GM23338 (cell line): ENCODE measurements at regions not wholly inside any gene's neighbourhood (a gene's known extent, or its start where the extent isn't known, plus 50 kb on each side); places are given as distances from the start of the nearest gene placed in this dataset.
A peak's percentile ranks its signal among the peaks of the same experiment; 100 is the strongest.

Experiments
- ATAC-seq: fragments of 200-7000 bp; cut with Tn5 transposase; 3 replicates; pipeline ENCODE4 v1.9.1; 2020
- DNase-seq: peaks from one replicate; pipeline ENCODE4 v3.0.0-alpha.2; 2015; ENCODE audit warnings: low spot score
- H2AFZ ChIP-seq: fragments of 200-600 bp; sonication (generic); 2 replicates; pipeline ENCODE4 v1.8.0; 2016; ENCODE audit warnings: antibody characterized with exemption, mild to moderate bottlenecking, moderate library complexity
- H3F3A ChIP-seq: fragments of 200-600 bp; sonication (generic); replicated peaks from 2 replicates; pipeline ENCODE4 v1.8.0; 2017; ENCODE audit warnings: antibody characterized with exemption, mixed run types, low read depth
- H3K27ac ChIP-seq: fragments of 200-600 bp; sonication (generic); 2 replicates; pipeline ENCODE4 v1.6.1; 2016; ENCODE audit warnings: low read depth
- H3K27me3 ChIP-seq: fragments of 200-600 bp; sonication (generic); 2 replicates; pipeline ENCODE4 v1.8.0; 2016; ENCODE audit warnings: mild to moderate bottlenecking, mixed run types, moderate library complexity; ENCODE audit not compliant: insufficient read depth
- H3K36me3 ChIP-seq: fragments of 200-600 bp; sonication (generic); 2 replicates; pipeline ENCODE4 v1.8.0; 2016; ENCODE audit warnings: mild to moderate bottlenecking; ENCODE audit not compliant: insufficient read depth
- H3K4me1 ChIP-seq: fragments of 200-600 bp; sonication (generic); 2 replicates; pipeline ENCODE4 v1.8.0; 2016; ENCODE audit warnings: mild to moderate bottlenecking, moderate library complexity; ENCODE audit not compliant: insufficient read depth
- H3K4me2 ChIP-seq: fragments of 200-600 bp; sonication (generic); 2 replicates; pipeline ENCODE4 v1.7.1; 2017; ENCODE audit warnings: mixed run types
- H3K4me3 ChIP-seq: fragments of 200-600 bp; sonication (generic); 2 replicates; pipeline ENCODE4 v1.6.1; 2016; ENCODE audit warnings: mixed run types
- H3K79me2 ChIP-seq: fragments of 200-600 bp; sonication (generic); replicated peaks from 2 replicates; pipeline ENCODE4 v1.8.0; 2017; ENCODE audit warnings: mild to moderate bottlenecking; ENCODE audit not compliant: insufficient read depth
- H3K9me2 ChIP-seq: fragments of 200-600 bp; sonication (generic); 2 replicates; pipeline ENCODE4 v1.8.0; 2017; ENCODE audit not compliant: insufficient read depth
- H4K20me1 ChIP-seq: fragments of 200-600 bp; sonication (generic); replicated peaks from 2 replicates; pipeline ENCODE4 v1.8.0; 2017; ENCODE audit warnings: mild to moderate bottlenecking; ENCODE audit not compliant: insufficient read depth
- H3K27ac Mint-ChIP-seq: 2 replicates; pipeline ENCODE4 v1.8.0; 2020; ENCODE audit warnings: inconsistent platforms, mild to moderate bottlenecking, moderate library complexity, mixed read lengths
- H3K27me3 Mint-ChIP-seq: 3 replicates; pipeline ENCODE4 v1.8.0; 2022; ENCODE audit warnings: low read depth, mild to moderate bottlenecking, moderate library complexity, mixed read lengths, inconsistent platforms; ENCODE audit not compliant: insufficient read depth, poor library complexity
- H3K36me3 Mint-ChIP-seq: 3 replicates; pipeline ENCODE4 v1.8.0; 2021; ENCODE audit warnings: low read depth, mild to moderate bottlenecking, inconsistent platforms, moderate library complexity, mixed read lengths
- H3K4me1 Mint-ChIP-seq: 3 replicates; pipeline ENCODE4 v1.8.0; 2020; ENCODE audit warnings: mild to moderate bottlenecking, inconsistent platforms, mixed read lengths
- H3K4me3 Mint-ChIP-seq: 3 replicates; pipeline ENCODE4 v1.8.0; 2021; ENCODE audit warnings: moderate library complexity, mild to moderate bottlenecking, inconsistent platforms, mixed read lengths
- H3K9me3 Mint-ChIP-seq: 3 replicates; pipeline ENCODE4 v1.8.0; 2020; ENCODE audit warnings: moderate library complexity, mild to moderate bottlenecking, inconsistent platforms, mixed read lengths
- CREB1 ChIP-seq: fragments of 250-450 bp; sonication (Bioruptor Pico); IDR thresholded peaks from 2 replicates; pipeline ENCODE4 v1.5.0; 2020; ENCODE audit warnings: low read depth, mild to moderate bottlenecking, moderate library complexity
- EZH2 ChIP-seq: fragments of 200-600 bp; sonication (generic); IDR thresholded peaks from one replicate; pipeline ENCODE4 v1.8.0; 2017; ENCODE audit warnings: antibody characterized with exemption, mild to moderate bottlenecking, low read depth; ENCODE audit not compliant: unreplicated experiment
- EZH2phosphoT487 ChIP-seq: fragments of 200-600 bp; sonication (generic); IDR thresholded peaks from one replicate; pipeline ENCODE4 v1.8.1; 2018; ENCODE audit warnings: antibody characterized with exemption; ENCODE audit not compliant: unreplicated experiment
- JUNB ChIP-seq: IDR thresholded peaks from one replicate; pipeline ENCODE4 v1.6.1; 2016; ENCODE audit warnings: antibody characterized with exemption; ENCODE audit not compliant: unreplicated experiment
- NANOG ChIP-seq: IDR thresholded peaks from 2 replicates; pipeline ENCODE4 v1.6.1; 2016; ENCODE audit warnings: antibody characterized with exemption, borderline replicate concordance
- POLR2AphosphoS5 ChIP-seq: IDR thresholded peaks from 2 replicates; pipeline ENCODE4 v1.6.1; 2016; ENCODE audit warnings: antibody characterized with exemption, low read depth
- STAT1 ChIP-seq: IDR thresholded peaks from one replicate; pipeline ENCODE4 v1.6.1; 2016; ENCODE audit warnings: antibody characterized with exemption; ENCODE audit not compliant: unreplicated experiment
- ZNF114 ChIP-seq: fragments of 250-450 bp; sonication (Bioruptor Pico); IDR thresholded peaks from 2 replicates; pipeline ENCODE4 v1.5.0; 2020; ENCODE audit warnings: mild to moderate bottlenecking, moderate library complexity
- ZNF331 ChIP-seq: fragments of 250-450 bp; sonication (Bioruptor Pico); IDR thresholded peaks from 2 replicates; pipeline ENCODE4 v1.5.0; 2020; ENCODE audit warnings: low read depth, mild to moderate bottlenecking, moderate library complexity
- TF ChIP-seq, protein P1 (sequence below), 2 experiments: fragments of 200-600 bp in 1 of 2; sonication (generic) in 1 of 2; conservative IDR thresholded peaks; 2 replicates each; pipeline versions ENCODE4 v1.5.1 to v1.6.1; 2016 to 2017; ENCODE audit warnings: antibody characterized with exemption in 2 of 2, low read depth in 2 of 2, mild to moderate bottlenecking in 2 of 2, moderate library complexity in 1 of 2
- TF ChIP-seq, protein P2 (sequence below): IDR thresholded peaks from 2 replicates; pipeline ENCODE4 v1.6.1; 2016; ENCODE audit warnings: antibody characterized with exemption
- TF ChIP-seq, protein P3 (sequence below): IDR thresholded peaks from one replicate; pipeline ENCODE4 v1.6.1; 2018; ENCODE audit warnings: antibody characterized with exemption; ENCODE audit not compliant: unreplicated experiment

DNA sequence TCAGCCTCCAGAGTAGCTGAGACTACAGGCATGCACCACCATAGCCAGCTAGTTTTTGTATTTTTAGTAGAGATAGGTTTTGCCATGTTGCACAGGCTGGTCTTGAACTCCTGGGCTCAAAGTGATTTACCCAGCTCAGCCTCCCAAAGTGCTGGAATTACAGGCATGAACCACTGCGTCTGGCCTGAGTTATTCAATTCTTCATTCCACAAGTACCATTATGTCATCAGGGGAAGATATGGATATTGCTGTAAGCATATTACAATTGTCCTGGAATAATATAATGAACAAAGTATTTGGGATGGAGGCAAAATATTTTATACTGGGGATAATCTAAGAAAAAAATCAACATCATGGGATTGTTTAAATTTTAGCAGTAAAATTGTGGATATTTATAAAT is 646.0 kb upstream of the SLITRK6 start:
- H3K27ac ChIP-seq: no peak overlapping the region
- no peaks in the 10 kb centered on the region for H3K27me3 ChIP-seq
- H3K4me1 ChIP-seq: peaks cover 16% of the 10 kb centered on the region
- no peak overlapping the region for H3K4me3 Mint-ChIP-seq
- no peaks in the 10 kb centered on the region for H3K36me3 ChIP-seq
- H3K27me3 Mint-ChIP-seq: no peaks in the 10 kb centered on the region
- H3K27ac Mint-ChIP-seq: no peak overlapping the region
- H4K20me1 ChIP-seq: no peaks in the 10 kb centered on the region
- TF ChIP-seq CREB1 (CRISPR knock-in tag) (no peak), POLR2AphosphoS5 (no peak), NANOG (no peak), STAT1 (no peak), EZH2 (no peak), JUNB (no peak), EZH2phosphoT487 (no peak), ZNF331 (CRISPR knock-in tag) (no peak)
- TF ChIP-seq, protein P1, sequence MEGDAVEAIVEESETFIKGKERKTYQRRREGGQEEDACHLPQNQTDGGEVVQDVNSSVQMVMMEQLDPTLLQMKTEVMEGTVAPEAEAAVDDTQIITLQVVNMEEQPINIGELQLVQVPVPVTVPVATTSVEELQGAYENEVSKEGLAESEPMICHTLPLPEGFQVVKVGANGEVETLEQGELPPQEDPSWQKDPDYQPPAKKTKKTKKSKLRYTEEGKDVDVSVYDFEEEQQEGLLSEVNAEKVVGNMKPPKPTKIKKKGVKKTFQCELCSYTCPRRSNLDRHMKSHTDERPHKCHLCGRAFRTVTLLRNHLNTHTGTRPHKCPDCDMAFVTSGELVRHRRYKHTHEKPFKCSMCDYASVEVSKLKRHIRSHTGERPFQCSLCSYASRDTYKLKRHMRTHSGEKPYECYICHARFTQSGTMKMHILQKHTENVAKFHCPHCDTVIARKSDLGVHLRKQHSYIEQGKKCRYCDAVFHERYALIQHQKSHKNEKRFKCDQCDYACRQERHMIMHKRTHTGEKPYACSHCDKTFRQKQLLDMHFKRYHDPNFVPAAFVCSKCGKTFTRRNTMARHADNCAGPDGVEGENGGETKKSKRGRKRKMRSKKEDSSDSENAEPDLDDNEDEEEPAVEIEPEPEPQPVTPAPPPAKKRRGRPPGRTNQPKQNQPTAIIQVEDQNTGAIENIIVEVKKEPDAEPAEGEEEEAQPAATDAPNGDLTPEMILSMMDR (conservative IDR thresholded peaks at IDR 0.05; ENCODE audit: low read depth in 2 of 2): no peak
- TF ChIP-seq, protein P2, sequence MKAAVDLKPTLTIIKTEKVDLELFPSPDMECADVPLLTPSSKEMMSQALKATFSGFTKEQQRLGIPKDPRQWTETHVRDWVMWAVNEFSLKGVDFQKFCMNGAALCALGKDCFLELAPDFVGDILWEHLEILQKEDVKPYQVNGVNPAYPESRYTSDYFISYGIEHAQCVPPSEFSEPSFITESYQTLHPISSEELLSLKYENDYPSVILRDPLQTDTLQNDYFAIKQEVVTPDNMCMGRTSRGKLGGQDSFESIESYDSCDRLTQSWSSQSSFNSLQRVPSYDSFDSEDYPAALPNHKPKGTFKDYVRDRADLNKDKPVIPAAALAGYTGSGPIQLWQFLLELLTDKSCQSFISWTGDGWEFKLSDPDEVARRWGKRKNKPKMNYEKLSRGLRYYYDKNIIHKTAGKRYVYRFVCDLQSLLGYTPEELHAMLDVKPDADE: no peak
- H3K4me3 ChIP-seq: no peak overlapping the region
- H3K36me3 Mint-ChIP-seq: no peaks in the 10 kb centered on the region
- H3F3A ChIP-seq: no peaks in the 10 kb centered on the region
- DNase-seq (no peak), ATAC-seq (no peak)
- no peaks in the 10 kb centered on the region for H3K9me2 ChIP-seq
- H3K79me2 ChIP-seq: no peaks in the 10 kb centered on the region
- peaks cover 9% of the 10 kb centered on the region; the same call in 2 of the 3 replicates for H3K4me1 Mint-ChIP-seq
- H3K9me3 Mint-ChIP-seq: no peaks in the 10 kb centered on the region
- no peak overlapping the region for H3K4me2 ChIP-seq
- H2AFZ ChIP-seq: no peak overlapping the region

DNA sequence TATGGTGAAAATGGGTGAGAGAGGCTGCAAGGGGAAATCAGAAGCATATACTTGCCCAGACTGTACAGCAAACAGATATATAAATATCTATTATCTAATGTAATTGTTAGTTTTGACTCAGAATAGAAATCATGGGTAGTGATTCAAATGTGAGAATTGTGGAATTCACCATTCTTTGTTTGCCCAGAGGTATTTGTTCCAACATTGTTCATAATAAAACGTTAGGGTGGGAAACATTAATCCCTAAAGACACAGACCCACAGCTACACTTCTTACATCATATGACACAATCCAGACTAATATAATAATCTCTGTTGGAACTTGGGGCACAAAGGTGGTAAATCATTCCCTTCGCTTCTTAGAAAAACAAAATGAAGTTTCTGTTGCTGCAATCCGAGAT is 646.5 kb upstream of the SLITRK6 start:
- no peak for TF ChIP-seq EZH2
- no peak for TF ChIP-seq STAT1
- TF ChIP-seq NANOG: no peak
- TF ChIP-seq ZNF114: no peak
- TF ChIP-seq CREB1 (CRISPR knock-in tag): no peak
- TF ChIP-seq, protein P3, sequence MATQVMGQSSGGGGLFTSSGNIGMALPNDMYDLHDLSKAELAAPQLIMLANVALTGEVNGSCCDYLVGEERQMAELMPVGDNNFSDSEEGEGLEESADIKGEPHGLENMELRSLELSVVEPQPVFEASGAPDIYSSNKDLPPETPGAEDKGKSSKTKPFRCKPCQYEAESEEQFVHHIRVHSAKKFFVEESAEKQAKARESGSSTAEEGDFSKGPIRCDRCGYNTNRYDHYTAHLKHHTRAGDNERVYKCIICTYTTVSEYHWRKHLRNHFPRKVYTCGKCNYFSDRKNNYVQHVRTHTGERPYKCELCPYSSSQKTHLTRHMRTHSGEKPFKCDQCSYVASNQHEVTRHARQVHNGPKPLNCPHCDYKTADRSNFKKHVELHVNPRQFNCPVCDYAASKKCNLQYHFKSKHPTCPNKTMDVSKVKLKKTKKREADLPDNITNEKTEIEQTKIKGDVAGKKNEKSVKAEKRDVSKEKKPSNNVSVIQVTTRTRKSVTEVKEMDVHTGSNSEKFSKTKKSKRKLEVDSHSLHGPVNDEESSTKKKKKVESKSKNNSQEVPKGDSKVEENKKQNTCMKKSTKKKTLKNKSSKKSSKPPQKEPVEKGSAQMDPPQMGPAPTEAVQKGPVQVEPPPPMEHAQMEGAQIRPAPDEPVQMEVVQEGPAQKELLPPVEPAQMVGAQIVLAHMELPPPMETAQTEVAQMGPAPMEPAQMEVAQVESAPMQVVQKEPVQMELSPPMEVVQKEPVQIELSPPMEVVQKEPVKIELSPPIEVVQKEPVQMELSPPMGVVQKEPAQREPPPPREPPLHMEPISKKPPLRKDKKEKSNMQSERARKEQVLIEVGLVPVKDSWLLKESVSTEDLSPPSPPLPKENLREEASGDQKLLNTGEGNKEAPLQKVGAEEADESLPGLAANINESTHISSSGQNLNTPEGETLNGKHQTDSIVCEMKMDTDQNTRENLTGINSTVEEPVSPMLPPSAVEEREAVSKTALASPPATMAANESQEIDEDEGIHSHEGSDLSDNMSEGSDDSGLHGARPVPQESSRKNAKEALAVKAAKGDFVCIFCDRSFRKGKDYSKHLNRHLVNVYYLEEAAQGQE: no peak
- no peak for TF ChIP-seq POLR2AphosphoS5

More for the DNA sequence above, 646.5 kb upstream of the SLITRK6 start:
- Mint-ChIP-seq H3K4me3 (no peak overlapping the region), H3K27me3 (no peaks in the 10 kb centered on the region), H3K36me3 (no peaks in the 10 kb centered on the region), H3K9me3 (no peaks in the 10 kb centered on the region), H3K27ac (peak overlapping the region; percentile 80; the same call in 1 of the 2 replicates), H3K4me1 (peaks cover 9% of the 10 kb centered on the region; the same call in 2 of the 3 replicates)
- Histone ChIP-seq H3K79me2 (no peaks in the 10 kb centered on the region), H3F3A (no peaks in the 10 kb centered on the region), H4K20me1 (no peaks in the 10 kb centered on the region), H3K4me1 (peaks cover 16% of the 10 kb centered on the region), H3K27me3 (no peaks in the 10 kb centered on the region), H3K9me2 (no peaks in the 10 kb centered on the region), H3K4me2 (no peak overlapping the region; the same call in 1 of the 2 replicates), H3K27ac (no peak overlapping the region), H3K4me3 (no peak overlapping the region), H2AFZ (peak overlapping the region; percentile 28; the same call in 1 of the 2 replicates), H3K36me3 (no peaks in the 10 kb centered on the region)
- ATAC-seq: no peak
- DNase-seq: no peak
